GM10266 (cell line): ENCODE measurements at regions not wholly inside any gene's neighbourhood (a gene's known extent, or its start where the extent isn't known, plus 50 kb on each side); places are given as distances from the start of the nearest gene placed in this dataset.
A peak's percentile ranks its signal among the peaks of the same experiment; 100 is the strongest.
"Not testable (repeated sequence)": the region's sequence is repeated elsewhere in the genome, so short reads cannot be mapped to it uniquely, and the experiment has no call there.

Experiments used
- DNase-seq: peaks from one replicate; pipeline ENCODE4 v3.0.0; 2012; ENCODE audit errors: extremely low spot score
- CTCF ChIP-seq: IDR thresholded peaks from 2 replicates; pipeline ENCODE4 v1.5.1; 2012; ENCODE audit warnings: mild to moderate bottlenecking, low read depth; ENCODE audit not compliant: control insufficient read depth, insufficient read depth; ENCODE audit errors: missing control alignments

GRCh38 chr11:45407226-45407625 lies 121.1 kb upstream of the SYT13 start:
- no peak for DNase-seq
- no peak for TF ChIP-seq CTCF

- peak; percentile 22 for TF ChIP-seq CTCF
- no peak for DNase-seq
These were observed 120.0 kb upstream of the SYT13 start for GRCh38 chr11:45405916-45406670.

- DNase-seq: not testable (repeated sequence)
These were observed 117.4 kb upstream of the SYT13 start for GRCh38 chr11:45403521-45403920.

- TF ChIP-seq CTCF: no peak
- no peak for DNase-seq
These were observed 116.0 kb upstream of the SYT13 start for GRCh38 chr11:45402049-45402630.

GRCh38 chr11:45400591-45400990 lies 114.5 kb upstream of the SYT13 start:
- TF ChIP-seq CTCF: no peak
- DNase-seq: no peak

- no peak for DNase-seq
- no peak for TF ChIP-seq CTCF
These were observed 113.0 kb upstream of the SYT13 start for GRCh38 chr11:45399166-45399565.

- DNase-seq: no peak
- TF ChIP-seq CTCF: no peak
These were observed 112.2 kb upstream of the SYT13 start for GRCh38 chr11:45398325-45398724.
